GM23338 (cell line): ENCODE measurements at regions not wholly inside any gene's neighbourhood (a gene's known extent, or its start where the extent isn't known, plus 50 kb on each side); places are given as distances from the start of the nearest gene placed in this dataset.
"Not testable (repeated sequence)": the region's sequence is repeated elsewhere in the genome, so short reads cannot be mapped to it uniquely, and the experiment has no call there.

ENCODE experiments used
- ATAC-seq: fragments of 200-7000 bp; cut with Tn5 transposase; 3 replicates; pipeline ENCODE4 v1.9.1; 2020
- DNase-seq: peaks from one replicate; pipeline ENCODE4 v3.0.0-alpha.2; 2015; ENCODE audit warnings: low spot score
- H2AFZ ChIP-seq: fragments of 200-600 bp; sonication (generic); 2 replicates; pipeline ENCODE4 v1.8.0; 2016; ENCODE audit warnings: antibody characterized with exemption, mild to moderate bottlenecking, moderate library complexity
- H3F3A ChIP-seq: fragments of 200-600 bp; sonication (generic); replicated peaks from 2 replicates; pipeline ENCODE4 v1.8.0; 2017; ENCODE audit warnings: antibody characterized with exemption, mixed run types, low read depth
- H3K27ac ChIP-seq: fragments of 200-600 bp; sonication (generic); 2 replicates; pipeline ENCODE4 v1.6.1; 2016; ENCODE audit warnings: low read depth
- H3K27me3 ChIP-seq: fragments of 200-600 bp; sonication (generic); 2 replicates; pipeline ENCODE4 v1.8.0; 2016; ENCODE audit warnings: mild to moderate bottlenecking, mixed run types, moderate library complexity; ENCODE audit not compliant: insufficient read depth
- H3K36me3 ChIP-seq: fragments of 200-600 bp; sonication (generic); 2 replicates; pipeline ENCODE4 v1.8.0; 2016; ENCODE audit warnings: mild to moderate bottlenecking; ENCODE audit not compliant: insufficient read depth
- H3K4me1 ChIP-seq: fragments of 200-600 bp; sonication (generic); 2 replicates; pipeline ENCODE4 v1.8.0; 2016; ENCODE audit warnings: mild to moderate bottlenecking, moderate library complexity; ENCODE audit not compliant: insufficient read depth
- H3K4me2 ChIP-seq: fragments of 200-600 bp; sonication (generic); 2 replicates; pipeline ENCODE4 v1.7.1; 2017; ENCODE audit warnings: mixed run types
- H3K4me3 ChIP-seq: fragments of 200-600 bp; sonication (generic); 2 replicates; pipeline ENCODE4 v1.6.1; 2016; ENCODE audit warnings: mixed run types
- H3K79me2 ChIP-seq: fragments of 200-600 bp; sonication (generic); replicated peaks from 2 replicates; pipeline ENCODE4 v1.8.0; 2017; ENCODE audit warnings: mild to moderate bottlenecking; ENCODE audit not compliant: insufficient read depth
- H3K9me2 ChIP-seq: fragments of 200-600 bp; sonication (generic); 2 replicates; pipeline ENCODE4 v1.8.0; 2017; ENCODE audit not compliant: insufficient read depth
- H4K20me1 ChIP-seq: fragments of 200-600 bp; sonication (generic); replicated peaks from 2 replicates; pipeline ENCODE4 v1.8.0; 2017; ENCODE audit warnings: mild to moderate bottlenecking; ENCODE audit not compliant: insufficient read depth
- H3K27ac Mint-ChIP-seq: 2 replicates; pipeline ENCODE4 v1.8.0; 2020; ENCODE audit warnings: inconsistent platforms, mild to moderate bottlenecking, moderate library complexity, mixed read lengths
- H3K27me3 Mint-ChIP-seq: 3 replicates; pipeline ENCODE4 v1.8.0; 2022; ENCODE audit warnings: low read depth, mild to moderate bottlenecking, moderate library complexity, mixed read lengths, inconsistent platforms; ENCODE audit not compliant: insufficient read depth, poor library complexity
- H3K36me3 Mint-ChIP-seq: 3 replicates; pipeline ENCODE4 v1.8.0; 2021; ENCODE audit warnings: low read depth, mild to moderate bottlenecking, inconsistent platforms, moderate library complexity, mixed read lengths
- H3K4me1 Mint-ChIP-seq: 3 replicates; pipeline ENCODE4 v1.8.0; 2020; ENCODE audit warnings: mild to moderate bottlenecking, inconsistent platforms, mixed read lengths
- H3K4me3 Mint-ChIP-seq: 3 replicates; pipeline ENCODE4 v1.8.0; 2021; ENCODE audit warnings: moderate library complexity, mild to moderate bottlenecking, inconsistent platforms, mixed read lengths
- H3K9me3 Mint-ChIP-seq: 3 replicates; pipeline ENCODE4 v1.8.0; 2020; ENCODE audit warnings: moderate library complexity, mild to moderate bottlenecking, inconsistent platforms, mixed read lengths
- EZH2 ChIP-seq: fragments of 200-600 bp; sonication (generic); IDR thresholded peaks from one replicate; pipeline ENCODE4 v1.8.0; 2017; ENCODE audit warnings: antibody characterized with exemption, mild to moderate bottlenecking, low read depth; ENCODE audit not compliant: unreplicated experiment
- REST ChIP-seq: IDR thresholded peaks from one replicate; pipeline ENCODE4 v1.6.1; 2018; ENCODE audit warnings: antibody characterized with exemption; ENCODE audit not compliant: unreplicated experiment
- STAT1 ChIP-seq: IDR thresholded peaks from one replicate; pipeline ENCODE4 v1.6.1; 2016; ENCODE audit warnings: antibody characterized with exemption; ENCODE audit not compliant: unreplicated experiment
- ZNF114 ChIP-seq: fragments of 250-450 bp; sonication (Bioruptor Pico); IDR thresholded peaks from 2 replicates; pipeline ENCODE4 v1.5.0; 2020; ENCODE audit warnings: mild to moderate bottlenecking, moderate library complexity
- ZNF331 ChIP-seq: fragments of 250-450 bp; sonication (Bioruptor Pico); IDR thresholded peaks from 2 replicates; pipeline ENCODE4 v1.5.0; 2020; ENCODE audit warnings: low read depth, mild to moderate bottlenecking, moderate library complexity
- ZNF462 ChIP-seq: fragments of 250-450 bp; sonication (Bioruptor Pico); IDR thresholded peaks from 2 replicates; pipeline ENCODE4 v1.5.0; 2020; ENCODE audit warnings: mild to moderate bottlenecking, moderate library complexity

GRCh38 chr2:192901446-192901845, 706.7 kb upstream of the TMEFF2 start (continued):
- no peak for TF ChIP-seq REST

GRCh38 chr2:192899466-192899865, 704.7 kb upstream of the TMEFF2 start:
- no peak overlapping the region for H3K4me3 ChIP-seq
- no peaks in the 10 kb centered on the region for H4K20me1 ChIP-seq
- no peak for ATAC-seq
- no peak overlapping the region for H3K4me2 ChIP-seq
- H3F3A ChIP-seq, result no peaks in the 10 kb centered on the region
- TF ChIP-seq ZNF331 (CRISPR knock-in tag), result no peak
- TF ChIP-seq STAT1, result no peak
- TF ChIP-seq EZH2, result no peak
- TF ChIP-seq ZNF114 (CRISPR knock-in tag), result no peak
- TF ChIP-seq ZNF462, result no peak
- H3K4me1 ChIP-seq, result no peaks in the 10 kb centered on the region
- no peaks in the 10 kb centered on the region for H3K27me3 Mint-ChIP-seq
- H3K4me3 Mint-ChIP-seq, result no peak overlapping the region
- no peak overlapping the region for H2AFZ ChIP-seq
- no peaks in the 10 kb centered on the region for H3K9me2 ChIP-seq
- no peaks in the 10 kb centered on the region for H3K36me3 Mint-ChIP-seq
- H3K27me3 ChIP-seq, result no peaks in the 10 kb centered on the region
- no peak for DNase-seq
- no peaks in the 10 kb centered on the region for H3K4me1 Mint-ChIP-seq
- H3K36me3 ChIP-seq, result no peaks in the 10 kb centered on the region
- no peak overlapping the region for H3K27ac ChIP-seq
- H3K27ac Mint-ChIP-seq, result no peak overlapping the region
- H3K9me3 Mint-ChIP-seq, result peaks cover 2% of the 10 kb centered on the region; the same call in 1 of the 3 replicates
- H3K79me2 ChIP-seq, result no peaks in the 10 kb centered on the region

- ATAC-seq, H3K4me1 Mint-ChIP-seq, H3K4me3 Mint-ChIP-seq, H3K79me2 ChIP-seq, H3K4me1 ChIP-seq, H3K4me3 ChIP-seq, H3F3A ChIP-seq, H3K9me2 ChIP-seq, DNase-seq, H3K36me3 ChIP-seq, H3K36me3 Mint-ChIP-seq, H2AFZ ChIP-seq, H3K27ac Mint-ChIP-seq, H3K27me3 ChIP-seq, H3K27me3 Mint-ChIP-seq, H3K4me2 ChIP-seq, H3K27ac ChIP-seq, H4K20me1 ChIP-seq, H3K9me3 Mint-ChIP-seq: not testable (repeated sequence)
Measured at GRCh38 chr2:192893976-192894375, 699.2 kb upstream of the TMEFF2 start.
